Trophoblast cell (in vitro differentiated cells and primary cell): ENCODE measurements at regions not wholly inside any gene's neighbourhood (a gene's known extent, or its start where the extent isn't known, plus 50 kb on each side); places are given as distances from the start of the nearest gene placed in this dataset.
"Not testable (repeated sequence)": the region's sequence is repeated elsewhere in the genome, so short reads cannot be mapped to it uniquely, and the experiment has no call there.

Source experiments
- DNase-seq, 2 donors: peaks; one replicate each; pipeline ENCODE4 v3.0.0-alpha.2; 2016
- H2AFZ ChIP-seq: 2 replicates; pipeline ENCODE4 v1.6.1; 2013; ENCODE audit warnings: low read length, moderate library complexity, mild to moderate bottlenecking; ENCODE audit not compliant: insufficient read depth, poor library complexity
- H2AK5ac ChIP-seq: 2 replicates; pipeline ENCODE4 v1.6.1; 2013; ENCODE audit warnings: mild to moderate bottlenecking, low read length
- H2BK120ac ChIP-seq: 2 replicates; pipeline ENCODE4 v1.6.1; 2013; ENCODE audit warnings: low read length, mild to moderate bottlenecking, moderate library complexity; ENCODE audit not compliant: insufficient read depth, poor library complexity
- H2BK12ac ChIP-seq: 2 replicates; pipeline ENCODE4 v1.6.1; 2013; ENCODE audit warnings: mild to moderate bottlenecking, low read length, moderate library complexity
- H2BK5ac ChIP-seq: 2 replicates; pipeline ENCODE4 v1.6.1; 2013; ENCODE audit warnings: low read length, low read depth, moderate library complexity, mild to moderate bottlenecking; ENCODE audit not compliant: poor library complexity
- H3K14ac ChIP-seq: 2 replicates; pipeline ENCODE4 v1.6.1; 2013; ENCODE audit warnings: mild to moderate bottlenecking, low read length
- H3K18ac ChIP-seq: 2 replicates; pipeline ENCODE4 v1.6.1; 2013; ENCODE audit warnings: mild to moderate bottlenecking, low read length
- H3K23ac ChIP-seq: 2 replicates; pipeline ENCODE4 v1.6.1; 2013; ENCODE audit warnings: low read length
- H3K27ac ChIP-seq: 2 replicates; pipeline ENCODE4 v1.5.1; 2013; ENCODE audit warnings: low read depth, mild to moderate bottlenecking, inconsistent platforms, low read length, moderate library complexity
- H3K27me3 ChIP-seq: 2 replicates; pipeline ENCODE4 v1.6.1; 2013; ENCODE audit warnings: inconsistent platforms, mild to moderate bottlenecking, low read length, moderate library complexity; ENCODE audit not compliant: insufficient read depth
- H3K36me3 ChIP-seq, 2 experiments: 1 replicate in 1 of 2; 2 replicates in 1 of 2; pipeline ENCODE4 v1.6.1; 2013; ENCODE audit warnings: low read length in 2 of 2, mild to moderate bottlenecking in 2 of 2, moderate library complexity in 1 of 2; ENCODE audit not compliant: insufficient read depth in 2 of 2, control insufficient read depth in 1 of 2
- H3K4ac ChIP-seq: 2 replicates; pipeline ENCODE4 v1.6.1; 2013; ENCODE audit warnings: low read depth, mild to moderate bottlenecking, low read length, moderate library complexity
- H3K4me1 ChIP-seq, 2 experiments: 1 replicate in 1 of 2; 2 replicates in 1 of 2; pipeline ENCODE4 v1.6.1; 2013; ENCODE audit warnings: low read length in 2 of 2, mild to moderate bottlenecking in 2 of 2, moderate library complexity in 1 of 2; ENCODE audit not compliant: insufficient read depth in 2 of 2, control insufficient read depth in 1 of 2
- H3K4me2 ChIP-seq: 2 replicates; pipeline ENCODE4 v1.6.1; 2013; ENCODE audit warnings: inconsistent platforms, mild to moderate bottlenecking, low read length, moderate library complexity
- H3K4me3 ChIP-seq: 2 replicates; pipeline ENCODE4 v1.5.1; 2013; ENCODE audit warnings: mild to moderate bottlenecking, low read depth, low read length, inconsistent platforms
- H3K79me1 ChIP-seq: one replicate; pipeline ENCODE4 v1.6.1; 2013; ENCODE audit warnings: low read length
- H3K79me2 ChIP-seq: 2 replicates; pipeline ENCODE4 v1.6.1; 2013; ENCODE audit warnings: low read length, mild to moderate bottlenecking; ENCODE audit not compliant: control insufficient read depth, insufficient read depth, poor library complexity
- H3K9ac ChIP-seq: 2 replicates; pipeline ENCODE4 v1.6.1; 2013; ENCODE audit warnings: mild to moderate bottlenecking, low read length
- H3K9me3 ChIP-seq: 2 replicates; pipeline ENCODE4 v1.6.1; 2013; ENCODE audit warnings: low read depth, mild to moderate bottlenecking, control low read depth, inconsistent platforms, low read length; ENCODE audit not compliant: insufficient read depth
- H4K12ac ChIP-seq: 2 replicates; pipeline ENCODE4 v1.6.1; 2013; ENCODE audit warnings: low read depth, mild to moderate bottlenecking, low read length, moderate library complexity
- H4K8ac ChIP-seq: 2 replicates; pipeline ENCODE4 v1.6.1; 2013; ENCODE audit warnings: low read depth, mild to moderate bottlenecking, low read length, moderate library complexity
- H4K91ac ChIP-seq: one replicate; pipeline ENCODE4 v1.6.1; 2013; ENCODE audit warnings: low read depth, mild to moderate bottlenecking, low read length, moderate library complexity
- WGBS: extraction: QIAGEN DNeasy Blood & Tissue Kit; methylation state at CpG from one replicate; pipeline ENCODE4 v1.1.7; 2013; ENCODE audit warnings: missing lambda C conversion rate; ENCODE audit not compliant: insufficient read length, insufficient coverage; ENCODE audit errors: extremely low coverage; 5-methylcytosine and 5-hydroxymethylcytosine counted together

- H3K27ac ChIP-seq, result no peak overlapping the region
- no peaks in the 10 kb centered on the region for H3K79me2 ChIP-seq
- H3K79me1 ChIP-seq, result no peaks in the 10 kb centered on the region
- no peak overlapping the region for H3K23ac ChIP-seq
- WGBS, result no CpG with 5 or more reads among the region's 3 CpGs
- no peak overlapping the region for H2BK120ac ChIP-seq
- H3K4me2 ChIP-seq, result no peak overlapping the region
- no peak overlapping the region for H2BK5ac ChIP-seq
- no peak overlapping the region for H3K4ac ChIP-seq
- no peak overlapping the region for H2BK12ac ChIP-seq
- no peak for DNase-seq
- no peaks in the 10 kb centered on the region for H3K27me3 ChIP-seq
- H3K4me1 ChIP-seq, result no peaks in the 10 kb centered on the region
- no peak overlapping the region for H4K8ac ChIP-seq
- H3K18ac ChIP-seq, result no peak overlapping the region
- no peak overlapping the region for H3K4me3 ChIP-seq
- no peak overlapping the region for H4K91ac ChIP-seq
- no peaks in the 10 kb centered on the region for H3K36me3 ChIP-seq
- H4K12ac ChIP-seq, result no peak overlapping the region
- H2AK5ac ChIP-seq, result no peak overlapping the region
- no peak overlapping the region for H2AFZ ChIP-seq
- no peaks in the 10 kb centered on the region for H3K9me3 ChIP-seq
- no peak overlapping the region for H3K14ac ChIP-seq
- no peak overlapping the region for H3K9ac ChIP-seq
Measured at GRCh38 chr18:54466248-54467005, 108.7 kb downstream of the C18orf54 start.

- Histone ChIP-seq H3K79me1 (no peaks in the 10 kb centered on the region), H4K12ac (no peak overlapping the region), H2BK120ac (no peak overlapping the region), H2BK5ac (no peak overlapping the region), H3K9me3 (no peaks in the 10 kb centered on the region), H3K18ac (no peak overlapping the region), H3K14ac (no peak overlapping the region), H3K27me3 (no peaks in the 10 kb centered on the region), H4K8ac (no peak overlapping the region), H3K36me3 (no peaks in the 10 kb centered on the region), H2AK5ac (no peak overlapping the region), H3K9ac (no peak overlapping the region), H3K4me2 (no peak overlapping the region), H3K23ac (no peak overlapping the region), H3K27ac (no peak overlapping the region), H3K4me1 (no peaks in the 10 kb centered on the region), H2AFZ (no peak overlapping the region), H3K79me2 (no peaks in the 10 kb centered on the region), H3K4ac (no peak overlapping the region), H4K91ac (no peak overlapping the region), H3K4me3 (no peak overlapping the region), H2BK12ac (no peak overlapping the region)
- WGBS, result no CpG with 5 or more reads among the region's 5 CpGs
- DNase-seq, result peak; percentile 49 to 79
Measured at GRCh38 chr18:54479365-54479764, 111.7 kb upstream of the DYNAP start.

- no peak overlapping the region for H3K18ac ChIP-seq
- H3K79me1 ChIP-seq, result no peaks in the 10 kb centered on the region
- H3K4me3 ChIP-seq, result no peak overlapping the region
- H3K9ac ChIP-seq, result no peak overlapping the region
- no peak overlapping the region for H2BK12ac ChIP-seq
- H3K27me3 ChIP-seq, result no peaks in the 10 kb centered on the region
- H3K14ac ChIP-seq, result no peak overlapping the region
- no peak overlapping the region for H4K91ac ChIP-seq
- no peak overlapping the region for H2AFZ ChIP-seq
- no peaks in the 10 kb centered on the region for H3K4me1 ChIP-seq
- H3K36me3 ChIP-seq, result no peaks in the 10 kb centered on the region
- no peak overlapping the region for H4K8ac ChIP-seq
- H3K27ac ChIP-seq, result no peak overlapping the region
- H2BK120ac ChIP-seq, result no peak overlapping the region
- no peak for DNase-seq
- no peak overlapping the region for H3K23ac ChIP-seq
- H2AK5ac ChIP-seq, result no peak overlapping the region
- H3K4ac ChIP-seq, result no peak overlapping the region
- H2BK5ac ChIP-seq, result no peak overlapping the region
- no peak overlapping the region for H4K12ac ChIP-seq
- H3K79me2 ChIP-seq, result no peaks in the 10 kb centered on the region
- H3K9me3 ChIP-seq, result no peaks in the 10 kb centered on the region
- H3K4me2 ChIP-seq, result no peak overlapping the region
- no CpG with 5 or more reads among the region's 6 CpGs for WGBS
Measured at GRCh38 chr18:54480616-54481015, 110.4 kb upstream of the DYNAP start.

GRCh38 chr18:54502451-54502850, 88.6 kb upstream of the DYNAP start:
- not testable (repeated sequence) for H2AFZ ChIP-seq, H4K91ac ChIP-seq, H3K23ac ChIP-seq, H3K9ac ChIP-seq, H3K4me2 ChIP-seq, H3K4me3 ChIP-seq, H2BK5ac ChIP-seq, H2AK5ac ChIP-seq, H4K8ac ChIP-seq, H3K14ac ChIP-seq, H3K36me3 ChIP-seq, H3K79me1 ChIP-seq, H3K4ac ChIP-seq, H3K27me3 ChIP-seq, H3K9me3 ChIP-seq, H2BK12ac ChIP-seq, H3K18ac ChIP-seq, H4K12ac ChIP-seq, H3K79me2 ChIP-seq, H2BK120ac ChIP-seq, H3K4me1 ChIP-seq, H3K27ac ChIP-seq
- WGBS, result no CpG with 5 or more reads among the region's 6 CpGs
- DNase-seq, result peak; percentile 61 to 84
